ENCODE measurements at regions not wholly inside any gene's neighbourhood (a gene's known extent, or its start where the extent isn't known, plus 50 kb on each side); places are given as distances from the start of the nearest gene placed in this dataset.
"Not testable (repeated sequence)": the region's sequence is repeated elsewhere in the genome, so short reads cannot be mapped to it uniquely, and the experiment has no call there.

- Mint-ChIP-seq H3K4me1 (no peaks in the 10 kb centered on the region), H3K27ac (no peak overlapping the region), H3K27me3 (no peaks in the 10 kb centered on the region), H3K9me3 (ENCODE audit: insufficient read depth) (peaks cover 4% of the 10 kb centered on the region), H3K4me3 (no peak overlapping the region)
- POLR2A ChIA-PET: no interaction called here
- no peak for DNase-seq
- no peaks in the 10 kb centered on the region for H3K79me2 ChIP-seq (ENCODE audit: control insufficient read depth, insufficient read depth, low read length)
- no peak overlapping the region for H3K9ac ChIP-seq (ENCODE audit: low read length)
- no peak overlapping the region for H3K4me3 ChIP-seq (ENCODE audit: control extremely low read depth in 1 of 5, extremely low read depth in 1 of 5, insufficient read depth in 1 of 5, low read depth in 2 of 5, low read length in 4 of 5)
- intact Hi-C loops (cut with micrococcal nuclease): no loop called here
- H3K4me2 ChIP-seq (replicated peaks; ENCODE audit: low read depth, low read length, poor library complexity, severe bottlenecking): no peak overlapping the region
- no peak overlapping the region for H3K27ac ChIP-seq (ENCODE audit: low read length in 2 of 2)
- H3K36me3 ChIP-seq (replicated peaks in 1 of 2; ENCODE audit: control extremely low read depth in 1 of 2, control insufficient read depth in 1 of 2, extremely low read depth in 1 of 2, insufficient read depth in 2 of 2, low read length in 1 of 2): no peaks in the 10 kb centered on the region
- H3K27me3 ChIP-seq (replicated peaks in 1 of 4; ENCODE audit: control extremely low read depth in 1 of 4, control insufficient read depth in 3 of 4, insufficient read depth in 4 of 4, low read length in 3 of 4): no peaks in the 10 kb centered on the region
- no peak for TF ChIP-seq EZH2 (IDR thresholded peaks at IDR 0.05; ENCODE audit: borderline replicate concordance, insufficient read depth, low read depth, low read length, poor library complexity, severe bottlenecking)
- TF ChIP-seq CTCF (IDR thresholded peaks at IDR 0.05): no peak
- H3K4me1 ChIP-seq (ENCODE audit: control insufficient read depth in 2 of 2, insufficient read depth in 2 of 2, low read length in 2 of 2): no peaks in the 10 kb centered on the region
- no CpG with 5 or more reads among the region's 1 CpG for WGBS (ENCODE audit: insufficient coverage)
- H2AFZ ChIP-seq (ENCODE audit: insufficient read depth, low read depth, low read length, poor library complexity, severe bottlenecking): no peak overlapping the region
- H3K9me3 ChIP-seq (ENCODE audit: control extremely low read depth in 1 of 3, control insufficient read depth in 2 of 3, insufficient read depth in 1 of 3, low read length in 2 of 3): no peaks in the 10 kb centered on the region
- ATAC-seq (ENCODE audit: low read depth): no peak
- CTCF ChIA-PET: no interaction called here
- H4K20me1 ChIP-seq (ENCODE audit: control insufficient read depth, insufficient read depth, low read length, poor library complexity, severe bottlenecking): no peaks in the 10 kb centered on the region
Measured at GRCh38 chr5:44532981-44533380, 143.8 kb upstream of the FGF10 start.

- intact Hi-C loops (cut with micrococcal nuclease); H3K4me3 Mint-ChIP-seq; H4K20me1 ChIP-seq (ENCODE audit: control insufficient read depth, insufficient read depth, low read length, poor library complexity, severe bottlenecking); H2AFZ ChIP-seq (ENCODE audit: insufficient read depth, low read depth, low read length, poor library complexity, severe bottlenecking); H3K79me2 ChIP-seq (ENCODE audit: control insufficient read depth, insufficient read depth, low read length); H3K36me3 ChIP-seq (replicated peaks in 1 of 2; ENCODE audit: control extremely low read depth in 1 of 2, control insufficient read depth in 1 of 2, extremely low read depth in 1 of 2, insufficient read depth in 2 of 2, low read length in 1 of 2); H3K4me1 Mint-ChIP-seq; DNase-seq; H3K4me3 ChIP-seq (ENCODE audit: control extremely low read depth in 1 of 5, extremely low read depth in 1 of 5, insufficient read depth in 1 of 5, low read depth in 2 of 5, low read length in 4 of 5); H3K27ac Mint-ChIP-seq; H3K27ac ChIP-seq (ENCODE audit: low read length in 2 of 2); H3K9me3 ChIP-seq (ENCODE audit: control extremely low read depth in 1 of 3, control insufficient read depth in 2 of 3, insufficient read depth in 1 of 3, low read length in 2 of 3); H3K9me3 Mint-ChIP-seq (ENCODE audit: insufficient read depth); ATAC-seq (ENCODE audit: low read depth); H3K9ac ChIP-seq (ENCODE audit: low read length); H3K4me2 ChIP-seq (replicated peaks; ENCODE audit: low read depth, low read length, poor library complexity, severe bottlenecking); H3K27me3 Mint-ChIP-seq; CTCF ChIA-PET; H3K27me3 ChIP-seq (replicated peaks in 1 of 4; ENCODE audit: control extremely low read depth in 1 of 4, control insufficient read depth in 3 of 4, insufficient read depth in 4 of 4, low read length in 3 of 4); H3K4me1 ChIP-seq (ENCODE audit: control insufficient read depth in 2 of 2, insufficient read depth in 2 of 2, low read length in 2 of 2); POLR2A ChIA-PET: not testable (repeated sequence)
- 100% methylated on average over 2 of the region's 2 CpGs for WGBS (ENCODE audit: insufficient coverage)
Measured at GRCh38 chr5:44531756-44532155, 142.5 kb upstream of the FGF10 start.

- H2AFZ ChIP-seq (ENCODE audit: insufficient read depth, low read depth, low read length, poor library complexity, severe bottlenecking); H3K27ac ChIP-seq (ENCODE audit: low read length in 2 of 2); H3K4me1 Mint-ChIP-seq; H3K27me3 Mint-ChIP-seq; H4K20me1 ChIP-seq (ENCODE audit: control insufficient read depth, insufficient read depth, low read length, poor library complexity, severe bottlenecking); H3K4me1 ChIP-seq (ENCODE audit: control insufficient read depth in 2 of 2, insufficient read depth in 2 of 2, low read length in 2 of 2); ATAC-seq (ENCODE audit: low read depth); H3K27ac Mint-ChIP-seq; H3K27me3 ChIP-seq (replicated peaks in 1 of 4; ENCODE audit: control extremely low read depth in 1 of 4, control insufficient read depth in 3 of 4, insufficient read depth in 4 of 4, low read length in 3 of 4); H3K4me3 ChIP-seq (ENCODE audit: control extremely low read depth in 1 of 5, extremely low read depth in 1 of 5, insufficient read depth in 1 of 5, low read depth in 2 of 5, low read length in 4 of 5); H3K4me3 Mint-ChIP-seq; intact Hi-C loops (cut with micrococcal nuclease); H3K9me3 ChIP-seq (ENCODE audit: control extremely low read depth in 1 of 3, control insufficient read depth in 2 of 3, insufficient read depth in 1 of 3, low read length in 2 of 3); H3K4me2 ChIP-seq (replicated peaks; ENCODE audit: low read depth, low read length, poor library complexity, severe bottlenecking); CTCF ChIA-PET; DNase-seq; H3K9me3 Mint-ChIP-seq (ENCODE audit: insufficient read depth); POLR2A ChIA-PET; H3K9ac ChIP-seq (ENCODE audit: low read length); H3K79me2 ChIP-seq (ENCODE audit: control insufficient read depth, insufficient read depth, low read length); H3K36me3 ChIP-seq (replicated peaks in 1 of 2; ENCODE audit: control extremely low read depth in 1 of 2, control insufficient read depth in 1 of 2, extremely low read depth in 1 of 2, insufficient read depth in 2 of 2, low read length in 1 of 2): not testable (repeated sequence)
- 86% methylated on average over 6 of the region's 6 CpGs for WGBS (ENCODE audit: insufficient coverage)
Measured at GRCh38 chr5:44530783-44531182, 141.6 kb upstream of the FGF10 start.
